ENCODE measurements at regions not wholly inside any gene's neighbourhood (a gene's known extent, or its start where the extent isn't known, plus 50 kb on each side); places are given as distances from the start of the nearest gene placed in this dataset.

- TF ChIP-seq SUZ12 (IDR thresholded peaks at IDR 0.05; ENCODE audit: extremely low read depth, insufficient read depth, insufficient read length), result no peak
- no peak for TF ChIP-seq YY1 (IDR thresholded peaks at IDR 0.05; ENCODE audit: insufficient read depth, insufficient read length)
- no peak for TF ChIP-seq ZNF274 (IDR thresholded peaks at IDR 0.05; ENCODE audit: low read depth, low read length)
These were observed 609.9 kb upstream of the CITED2 start for GRCh38 chr6:139984317-139984716.
